BLaER1 treated with 17β-estradiol and CSF1 and Interleukin-3, amounts not matched to agents 10 nM and 100 nM (cell line): ENCODE measurements at regions not wholly inside any gene's neighbourhood (a gene's known extent, or its start where the extent isn't known, plus 50 kb on each side); places are given as distances from the start of the nearest gene placed in this dataset.
A peak's percentile ranks its signal among the peaks of the same experiment; 100 is the strongest.

ENCODE experiments used
- H3K27ac ChIP-seq, 11 experiments: shearing (Covaris generic); formaldehyde crosslinking; 2 replicates each; pipeline ENCODE4 v1.8.1; 2022
- H3K27me3 ChIP-seq, 11 experiments: shearing (Covaris generic); formaldehyde crosslinking; 2 replicates each; pipeline ENCODE4 v1.8.1; 2022
- H3K36me3 ChIP-seq, 11 experiments: shearing (Covaris generic); formaldehyde crosslinking; 2 replicates each; pipeline ENCODE4 v1.8.1; 2022
- H3K4me1 ChIP-seq, 10 experiments: shearing (Covaris generic); formaldehyde crosslinking; 2 replicates each; pipeline ENCODE4 v1.8.1; 2022
- H3K4me2 ChIP-seq, 11 experiments: shearing (Covaris generic); formaldehyde crosslinking; 2 replicates each; pipeline ENCODE4 v1.8.1; 2022
- H3K4me3 ChIP-seq, 10 experiments: shearing (Covaris generic); formaldehyde crosslinking; 2 replicates each; pipeline ENCODE4 v1.8.1; 2022
- H3K9ac ChIP-seq, 11 experiments: shearing (Covaris generic); formaldehyde crosslinking; 2 replicates each; pipeline ENCODE4 v1.8.1; 2022
- H3K9me3 ChIP-seq, 11 experiments: shearing (Covaris generic); formaldehyde crosslinking; replicated peaks in 1 of 11; 2 replicates each; pipeline ENCODE4 v1.8.1; 2022
- H4K20me1 ChIP-seq, 11 experiments: shearing (Covaris generic); formaldehyde crosslinking; 2 replicates each; pipeline ENCODE4 v1.8.1; 2022
- Cebpa-rat ChIP-seq, 11 experiments: shearing (Covaris generic); IDR thresholded peaks; 2 replicates each; pipeline ENCODE4 v1.8.1; 2022

- TF ChIP-seq Cebpa-rat (IDR thresholded peaks at IDR 0.05): no peak
- Histone ChIP-seq H3K4me2 (peak overlapping the region in 6 of 11 experiments; percentile 14 to 53 (median 40); a peak in 6 of 22 replicates), H3K9ac (no peak overlapping the region), H3K27ac (no peak overlapping the region), H3K4me1 (peaks cover 0 to 25% (median 14%) of the 10 kb centered on the region in 10 experiments; a peak in 10 of 20 replicates), H3K27me3 (no peaks in the 10 kb centered on the region), H3K9me3 (peaks cover 0 to 2% (median 0%) of the 10 kb centered on the region in 11 experiments; a peak in 4 of 22 replicates), H4K20me1 (no peaks in the 10 kb centered on the region), H3K36me3 (no peaks in the 10 kb centered on the region), H3K4me3 (no peak overlapping the region)
These were observed 251.1 kb downstream of the DAD1 start for GRCh38 chr14:22337938-22338337.

GRCh38 chr14:22337521-22337920 lies 251.5 kb downstream of the DAD1 start:
- H3K27ac ChIP-seq: no peak overlapping the region
- no peaks in the 10 kb centered on the region for H4K20me1 ChIP-seq
- H3K36me3 ChIP-seq: no peaks in the 10 kb centered on the region
- no peak overlapping the region for H3K4me2 ChIP-seq
- H3K9ac ChIP-seq: no peak overlapping the region
- H3K4me1 ChIP-seq: peaks cover 0 to 25% (median 14%) of the 10 kb centered on the region in 10 experiments; a peak in 10 of 20 replicates
- H3K27me3 ChIP-seq: no peaks in the 10 kb centered on the region
- no peak for TF ChIP-seq Cebpa-rat (IDR thresholded peaks at IDR 0.05)
- H3K9me3 ChIP-seq: no peaks in the 10 kb centered on the region
- no peak overlapping the region for H3K4me3 ChIP-seq

- Histone ChIP-seq H3K9ac (no peak overlapping the region), H4K20me1 (no peaks in the 10 kb centered on the region), H3K4me1 (peaks cover 0 to 25% (median 14%) of the 10 kb centered on the region in 10 experiments; a peak in 10 of 20 replicates), H3K36me3 (no peaks in the 10 kb centered on the region), H3K27ac (no peak overlapping the region), H3K4me2 (no peak overlapping the region), H3K27me3 (no peaks in the 10 kb centered on the region), H3K9me3 (no peaks in the 10 kb centered on the region), H3K4me3 (no peak overlapping the region)
- no peak for TF ChIP-seq Cebpa-rat (IDR thresholded peaks at IDR 0.05)
These were observed 253.0 kb downstream of the DAD1 start for GRCh38 chr14:22336031-22336430.

- H3K9ac ChIP-seq: no peak overlapping the region
- H3K4me3 ChIP-seq: no peak overlapping the region
- no peak for TF ChIP-seq Cebpa-rat (IDR thresholded peaks at IDR 0.05)
- H3K36me3 ChIP-seq: no peaks in the 10 kb centered on the region
- H3K4me2 ChIP-seq: no peak overlapping the region
- no peaks in the 10 kb centered on the region for H4K20me1 ChIP-seq
- no peak overlapping the region for H3K27ac ChIP-seq
- peaks cover 0 to 18% (median 11%) of the 10 kb centered on the region in 10 experiments; a peak in 10 of 20 replicates for H3K4me1 ChIP-seq
- peaks cover 4 to 13% (median 8%) of the 10 kb centered on the region in 11 experiments for H3K9me3 ChIP-seq
- no peaks in the 10 kb centered on the region for H3K27me3 ChIP-seq
These were observed 254.4 kb downstream of the DAD1 start for GRCh38 chr14:22334627-22335026.

- Histone ChIP-seq H3K4me2 (no peak overlapping the region), H4K20me1 (no peaks in the 10 kb centered on the region), H3K27me3 (no peaks in the 10 kb centered on the region), H3K4me3 (no peak overlapping the region), H3K9ac (no peak overlapping the region), H3K4me1 (peaks cover 0 to 14% (median 9%) of the 10 kb centered on the region in 10 experiments; a peak in 10 of 20 replicates), H3K36me3 (no peaks in the 10 kb centered on the region), H3K9me3 (peaks cover 8 to 17% (median 12%) of the 10 kb centered on the region in 11 experiments), H3K27ac (no peak overlapping the region)
- no peak for TF ChIP-seq Cebpa-rat (IDR thresholded peaks at IDR 0.05)
These were observed 254.8 kb downstream of the DAD1 start for GRCh38 chr14:22334275-22334577.

- H3K4me2 ChIP-seq: no peak overlapping the region
These were observed 255.4 kb downstream of the DAD1 start for GRCh38 chr14:22333422-22334274.

GRCh38 chr14:22332686-22333421 lies 256.2 kb downstream of the DAD1 start:
- Histone ChIP-seq H3K4me1 (peaks cover 0 to 7% (median 0%) of the 10 kb centered on the region in 10 experiments; a peak in 1 of 20 replicates), H3K4me2 (no peak overlapping the region), H3K9ac (no peak overlapping the region), H3K9me3 (peaks cover 15 to 30% (median 23%) of the 10 kb centered on the region in 11 experiments), H3K27ac (no peak overlapping the region), H4K20me1 (no peaks in the 10 kb centered on the region), H3K27me3 (no peaks in the 10 kb centered on the region), H3K36me3 (no peaks in the 10 kb centered on the region), H3K4me3 (no peak overlapping the region)
- no peak for TF ChIP-seq Cebpa-rat (IDR thresholded peaks at IDR 0.05)

More at GRCh38 chr14:22333422-22334274, 255.4 kb downstream of the DAD1 start:
- H4K20me1 ChIP-seq: no peaks in the 10 kb centered on the region
- H3K27ac ChIP-seq: no peak overlapping the region
- H3K36me3 ChIP-seq: no peaks in the 10 kb centered on the region
- no peaks in the 10 kb centered on the region for H3K27me3 ChIP-seq
- H3K9ac ChIP-seq: no peak overlapping the region
- H3K4me1 ChIP-seq: peaks cover 0 to 8% (median 6%) of the 10 kb centered on the region in 10 experiments; a peak in 8 of 20 replicates
- H3K4me3 ChIP-seq: no peak overlapping the region
- no peak for TF ChIP-seq Cebpa-rat (IDR thresholded peaks at IDR 0.05)
- peaks cover 12 to 23% (median 16%) of the 10 kb centered on the region in 11 experiments for H3K9me3 ChIP-seq

GRCh38 chr14:22329371-22329770 lies 259.7 kb downstream of the DAD1 start:
- Histone ChIP-seq H3K9me3 (peaks cover 15 to 34% (median 27%) of the 10 kb centered on the region in 11 experiments), H3K27ac (no peak overlapping the region), H3K27me3 (no peaks in the 10 kb centered on the region), H3K4me3 (no peak overlapping the region), H3K4me2 (no peak overlapping the region), H3K36me3 (no peaks in the 10 kb centered on the region), H4K20me1 (no peaks in the 10 kb centered on the region), H3K4me1 (0 out of 20 replicates have a peak, but pooled peaks cover 0 to 7% (median 0%) of the 10 kb centered on the region in 10 experiments), H3K9ac (no peak overlapping the region)
- TF ChIP-seq Cebpa-rat (IDR thresholded peaks at IDR 0.05): no peak

GRCh38 chr14:22325676-22326400 lies 263.2 kb downstream of the DAD1 start:
- no peaks in the 10 kb centered on the region for H4K20me1 ChIP-seq
- H3K27me3 ChIP-seq: no peaks in the 10 kb centered on the region
- no peak overlapping the region for H3K27ac ChIP-seq
- no peak overlapping the region for H3K4me2 ChIP-seq
- no peaks in the 10 kb centered on the region for H3K36me3 ChIP-seq
- H3K9me3 ChIP-seq: peaks cover 15 to 34% (median 27%) of the 10 kb centered on the region in 11 experiments
- no peak overlapping the region for H3K4me3 ChIP-seq
- no peaks in the 10 kb centered on the region for H3K4me1 ChIP-seq
- no peak for TF ChIP-seq Cebpa-rat (IDR thresholded peaks at IDR 0.05)
- no peak overlapping the region for H3K9ac ChIP-seq
